Inflammatory macrophage treated with lipopolysaccharide for 4 hours (primary cell): ENCODE measurements at regions not wholly inside any gene's neighbourhood (a gene's known extent, or its start where the extent isn't known, plus 50 kb on each side); places are given as distances from the start of the nearest gene placed in this dataset.
"Not testable (repeated sequence)": the region's sequence is repeated elsewhere in the genome, so short reads cannot be mapped to it uniquely, and the experiment has no call there.

ENCODE experiments used
- DNase-seq: peaks from one replicate; pipeline ENCODE4 v3.0.0-alpha.2; 2020

DNA sequence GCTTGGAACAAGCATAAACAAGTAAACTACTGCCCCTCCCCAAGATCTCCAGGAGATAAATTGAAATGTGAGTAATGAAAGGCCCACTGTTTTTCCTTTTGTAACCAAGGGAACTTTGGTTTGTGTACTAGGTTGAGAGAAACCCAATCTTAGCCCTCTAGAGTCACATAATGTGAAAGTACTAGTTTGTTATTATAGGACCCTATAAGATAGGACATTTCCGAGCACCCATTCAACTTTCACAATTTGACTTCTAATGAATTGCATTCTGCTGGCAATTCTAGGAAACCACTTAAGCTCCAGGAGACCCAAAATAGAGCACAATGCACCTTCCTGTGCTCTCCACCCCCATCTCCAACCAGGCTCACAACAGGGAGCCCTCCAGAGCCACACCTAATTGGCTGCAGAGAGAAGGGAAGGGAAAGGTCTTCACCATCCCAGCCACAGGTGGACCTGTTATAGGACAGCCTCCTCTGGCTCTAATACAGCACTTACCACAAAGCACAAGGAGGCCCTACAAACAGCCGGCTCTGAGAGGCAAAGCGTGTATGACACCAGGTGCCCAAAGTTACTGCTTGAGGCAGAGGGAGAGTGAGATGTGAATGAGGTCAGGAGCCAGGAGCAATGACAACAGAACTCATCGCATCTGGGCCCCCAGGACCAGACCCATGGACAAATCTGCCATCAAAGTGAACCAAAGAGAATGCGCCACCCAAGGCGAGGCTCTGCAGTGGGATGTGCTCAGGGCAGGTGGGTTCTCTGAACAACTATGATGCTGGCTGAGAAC lies 163.3 kb upstream of the NTF3 start:
- no peak for DNase-seq

DNA sequence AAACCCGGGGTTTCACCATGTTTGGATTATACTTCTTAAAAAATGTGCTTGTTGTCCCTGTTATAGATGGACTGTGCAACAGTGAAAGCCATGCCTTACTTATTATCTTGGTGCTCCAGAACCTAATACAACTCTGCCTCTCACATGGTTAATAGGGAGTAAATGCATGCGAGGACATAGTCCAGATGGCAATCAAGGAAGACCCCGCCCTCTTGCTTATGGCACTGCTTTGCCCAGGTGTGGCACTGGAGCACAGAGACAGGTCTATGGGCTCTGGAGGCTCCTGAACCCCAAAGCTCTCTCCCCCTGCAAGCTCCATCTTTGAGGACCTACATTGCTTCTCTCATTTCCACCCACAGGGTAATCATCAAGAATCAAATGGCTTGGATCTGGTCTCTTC lies 162.1 kb upstream of the NTF3 start:
- no peak for DNase-seq

DNA sequence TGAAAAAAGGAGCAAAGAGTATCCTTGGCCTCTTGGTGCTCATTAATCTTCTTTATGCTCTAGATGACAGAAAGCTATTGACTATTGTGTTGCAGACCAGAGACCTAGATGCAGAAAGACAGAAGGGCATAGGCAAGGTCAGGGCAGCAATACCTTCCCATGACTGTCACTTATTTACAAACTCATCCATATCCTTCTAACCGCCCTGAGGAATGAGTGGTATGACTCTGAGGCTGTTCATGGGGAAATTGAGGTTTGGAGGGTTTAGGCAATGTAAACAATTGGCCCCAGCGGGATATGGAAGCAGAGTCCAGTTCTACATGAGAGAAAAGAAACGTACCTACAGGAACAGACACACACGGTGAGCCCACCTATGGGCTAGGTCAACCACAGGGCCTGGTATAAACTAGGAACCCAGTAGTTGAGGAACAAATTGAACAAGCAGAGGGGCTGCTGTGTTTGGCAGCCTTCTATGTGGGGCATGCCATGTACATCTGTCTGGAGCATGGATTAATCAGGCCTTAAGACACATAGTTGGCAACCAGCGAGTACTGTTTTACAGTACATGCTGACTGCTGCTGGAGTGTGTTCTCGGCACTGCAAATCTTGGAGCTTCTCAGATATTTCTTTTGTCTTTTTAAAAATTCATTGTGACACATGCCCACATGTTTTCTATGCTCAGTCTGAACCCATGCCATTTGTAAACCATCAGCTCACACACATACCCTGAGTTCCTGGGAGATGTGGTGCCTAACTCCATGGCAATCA lies 159.7 kb upstream of the NTF3 start:
- no peak for DNase-seq

DNA sequence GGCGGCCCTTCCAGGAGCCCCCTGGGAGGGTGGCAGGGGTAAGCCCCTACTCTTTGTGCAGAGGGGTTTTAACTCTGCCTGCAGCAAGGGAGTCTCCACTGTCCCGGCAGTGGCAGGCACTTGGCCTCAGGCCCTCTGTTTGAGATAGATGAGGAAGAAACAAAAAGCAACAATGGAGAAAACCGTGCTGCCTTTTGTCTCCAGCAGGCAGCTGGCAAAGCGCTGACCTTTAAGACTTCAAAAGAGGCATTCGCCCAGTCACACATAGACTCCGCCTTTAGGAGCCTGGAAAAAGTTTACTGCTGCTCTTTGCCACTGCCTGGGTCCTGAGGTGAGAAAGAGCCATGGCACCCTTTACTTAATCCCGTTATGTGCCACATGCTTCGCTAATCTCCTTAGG lies 158.2 kb upstream of the NTF3 start:
- DNase-seq: no peak

DNA sequence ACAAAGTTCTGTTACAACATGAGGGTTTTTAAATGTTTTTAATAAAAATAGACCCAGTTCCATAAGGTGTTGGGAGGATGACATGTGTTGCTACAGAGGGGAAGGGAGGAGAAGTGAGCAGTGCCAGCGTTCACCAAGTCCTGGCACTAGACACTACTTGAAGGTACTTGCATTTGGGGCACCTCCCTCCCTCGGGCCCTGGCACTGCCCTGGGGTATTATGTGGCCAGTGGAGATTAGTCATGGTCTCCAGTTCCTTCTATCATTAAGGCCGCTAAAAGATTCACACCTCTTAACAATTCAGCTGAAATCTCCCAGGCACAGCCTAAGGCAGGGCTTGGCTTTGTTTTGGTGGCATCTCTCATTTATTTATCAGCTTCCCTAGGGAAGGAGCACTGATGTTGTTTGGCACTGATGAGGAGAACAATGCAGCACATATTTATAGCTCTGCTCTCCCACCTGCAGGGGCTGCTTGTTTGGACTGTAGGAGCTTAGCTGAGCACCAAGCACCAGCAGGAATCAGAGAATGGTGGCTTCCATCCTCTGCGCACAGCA lies 155.5 kb upstream of the NTF3 start:
- no peak for DNase-seq

DNA sequence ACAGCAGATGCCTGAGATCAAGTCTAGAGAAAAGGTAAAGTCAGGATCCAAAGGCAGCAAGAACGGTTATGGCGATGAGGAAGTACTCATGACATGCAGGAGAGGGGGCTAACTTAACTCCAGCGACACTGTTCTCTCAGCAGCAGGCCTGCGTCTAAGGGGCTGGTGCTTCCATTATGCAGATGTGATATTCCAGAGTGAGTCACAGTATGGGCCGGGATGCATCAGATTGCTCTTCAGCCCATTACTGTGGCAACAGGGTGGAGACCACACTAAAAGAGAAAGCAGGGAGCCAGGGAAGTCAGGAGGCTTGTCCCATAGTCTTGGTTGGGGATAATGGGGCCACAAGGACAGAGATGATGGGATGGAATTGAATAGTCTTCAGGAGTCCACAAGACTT lies 151.8 kb upstream of the NTF3 start:
- no peak for DNase-seq

DNA sequence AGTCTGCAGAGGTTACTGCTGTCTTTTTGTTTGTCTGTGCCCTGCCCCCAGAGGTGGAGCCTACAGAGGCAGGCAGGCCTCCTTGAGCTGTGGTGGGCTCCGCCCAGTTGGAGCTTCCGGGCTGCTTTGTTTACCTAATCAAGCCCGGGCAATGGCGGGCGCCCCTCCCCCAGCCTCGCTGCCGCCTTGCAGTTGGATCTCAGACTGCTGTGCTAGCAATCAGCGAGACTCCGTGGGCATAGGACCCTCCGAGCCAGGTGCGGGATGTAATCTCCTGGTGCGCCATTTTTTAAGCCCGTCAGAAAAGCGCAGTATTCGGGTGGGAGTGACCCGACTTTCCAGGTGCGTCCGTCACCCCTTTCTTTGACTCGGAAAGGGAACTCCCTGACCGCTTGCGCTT lies 141.5 kb upstream of the NTF3 start:
- DNase-seq: not testable (repeated sequence)

DNA sequence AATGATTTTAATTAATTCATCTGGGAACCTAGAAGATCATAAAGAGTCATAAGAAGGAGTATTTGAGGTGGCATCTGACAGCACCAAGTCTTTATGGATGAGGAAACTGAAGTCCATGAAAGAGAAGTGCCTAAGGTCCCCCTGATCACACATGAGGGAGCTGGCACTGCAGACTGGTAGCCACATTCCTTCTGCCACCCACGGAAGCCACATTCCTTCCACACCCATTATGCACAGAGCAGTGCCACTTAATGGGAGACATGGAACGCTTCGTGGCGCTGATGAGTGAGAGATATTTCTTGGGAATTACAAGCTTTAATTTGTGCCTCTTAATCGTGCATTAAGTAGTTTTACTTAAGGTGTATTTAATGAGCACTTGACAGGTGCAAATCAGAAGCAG lies 139.3 kb upstream of the NTF3 start:
- DNase-seq: no peak

DNA sequence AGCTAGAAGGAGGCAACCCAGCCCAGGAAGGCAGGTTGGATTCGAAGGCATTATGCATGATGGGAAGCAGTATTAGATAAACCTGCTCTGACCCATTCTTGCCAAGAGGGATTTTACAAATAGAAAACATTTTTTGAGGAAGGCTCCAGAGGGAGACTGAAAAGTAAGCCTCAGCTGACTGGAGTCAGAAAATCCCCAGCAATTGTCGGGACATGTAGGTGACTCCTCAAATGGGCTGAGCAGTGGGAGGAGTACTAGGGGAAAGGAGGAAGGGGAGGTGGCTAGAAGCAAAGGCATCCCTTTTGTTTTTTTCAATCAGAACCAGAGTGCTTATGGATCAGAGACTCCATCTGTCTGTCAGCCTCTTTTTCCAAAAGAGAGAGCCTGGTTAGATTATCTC lies 138.1 kb upstream of the NTF3 start:
- DNase-seq: no peak

DNA sequence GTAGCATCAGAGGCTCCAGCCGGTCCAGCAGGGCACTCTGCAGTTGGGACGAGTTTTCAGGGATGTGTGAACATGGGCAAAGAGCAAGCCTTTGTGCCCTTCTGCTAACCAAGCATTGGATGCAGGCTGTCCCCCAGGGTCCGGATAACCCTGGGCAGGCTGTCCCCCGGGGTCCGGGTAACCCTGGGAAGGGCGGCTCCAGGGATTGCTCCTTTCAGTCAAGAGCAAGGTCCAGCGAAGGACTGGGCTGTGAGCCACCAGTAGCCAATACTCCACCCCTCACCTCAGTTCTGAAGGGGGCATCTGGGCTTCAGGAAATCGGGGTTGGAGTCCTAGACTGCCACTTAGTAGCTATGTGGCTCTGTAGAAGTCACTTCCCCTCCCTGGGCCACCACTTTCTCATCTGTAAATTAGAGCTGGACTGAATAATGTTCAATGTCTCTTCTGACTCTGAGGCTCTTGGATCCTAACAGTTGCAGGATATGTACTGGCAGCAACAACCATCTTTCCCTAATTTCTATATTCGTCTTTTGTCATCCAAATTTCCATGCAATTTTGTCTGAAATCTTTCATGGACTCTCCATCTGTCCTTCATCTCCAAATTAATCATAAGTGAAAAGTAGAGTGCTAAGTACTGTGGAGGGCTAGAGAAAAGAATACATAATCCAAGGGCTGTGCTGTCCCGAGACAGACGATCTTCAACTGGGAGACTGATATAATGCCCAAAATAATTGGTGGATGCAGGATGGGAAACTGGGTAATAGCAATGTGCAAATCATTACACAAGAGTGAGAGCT lies 137.4 kb upstream of the NTF3 start:
- no peak for DNase-seq

DNA sequence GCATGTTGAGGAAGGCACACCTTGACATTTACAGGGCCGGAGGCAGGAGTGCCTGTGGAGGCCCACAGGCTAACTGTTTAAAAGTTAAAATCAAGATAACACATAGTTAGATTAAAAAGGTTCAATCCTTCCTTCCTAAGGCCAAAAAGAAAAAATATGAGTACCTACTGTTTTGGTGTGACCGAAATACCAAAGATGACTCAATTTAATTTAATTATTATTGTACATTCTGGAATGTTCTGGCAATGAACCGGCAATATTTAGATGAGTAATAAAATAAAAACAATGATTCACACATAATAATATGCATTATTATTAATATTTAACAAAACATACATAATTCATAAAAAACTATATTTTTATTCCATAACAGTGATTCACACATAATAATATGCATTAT lies 136.8 kb upstream of the NTF3 start:
- no peak for DNase-seq

DNA sequence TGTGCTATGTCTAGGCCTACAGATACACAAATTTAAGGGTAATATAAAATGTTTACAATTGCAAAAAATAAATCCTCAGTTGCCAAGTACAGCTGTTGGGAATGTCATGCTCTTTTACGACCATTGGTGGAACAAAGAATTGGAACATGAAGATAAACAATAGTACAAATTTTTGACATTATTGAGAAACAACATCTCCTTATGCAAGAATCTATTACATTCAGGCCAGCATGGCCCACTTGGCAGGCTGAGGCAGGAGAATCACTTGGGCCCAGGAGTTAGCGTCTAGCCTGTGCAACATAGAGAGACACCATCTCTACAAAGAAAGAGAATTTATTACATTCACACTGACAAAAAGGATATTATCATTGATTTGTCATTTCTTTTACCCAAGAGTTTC lies 135.9 kb upstream of the NTF3 start:
- DNase-seq: no peak

DNA sequence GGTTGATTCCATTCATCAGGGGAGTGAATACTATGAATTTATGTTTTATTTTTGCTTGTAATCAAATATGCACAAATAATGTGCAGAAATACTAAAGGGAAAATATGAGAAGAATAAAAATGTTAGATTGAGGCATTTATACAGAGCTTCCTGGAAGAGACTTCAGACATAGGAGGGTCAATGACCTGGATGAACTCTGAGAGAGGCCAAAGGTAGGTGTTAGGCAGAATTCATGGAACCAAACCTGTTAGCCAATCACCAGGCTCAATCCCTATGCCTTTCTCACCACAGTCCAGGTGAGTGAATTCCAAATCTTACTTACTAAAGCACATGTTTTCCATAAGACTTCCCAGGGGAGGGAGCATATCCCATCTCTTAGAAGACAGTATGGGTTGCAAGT lies 130.4 kb upstream of the NTF3 start:
- no peak for DNase-seq

DNA sequence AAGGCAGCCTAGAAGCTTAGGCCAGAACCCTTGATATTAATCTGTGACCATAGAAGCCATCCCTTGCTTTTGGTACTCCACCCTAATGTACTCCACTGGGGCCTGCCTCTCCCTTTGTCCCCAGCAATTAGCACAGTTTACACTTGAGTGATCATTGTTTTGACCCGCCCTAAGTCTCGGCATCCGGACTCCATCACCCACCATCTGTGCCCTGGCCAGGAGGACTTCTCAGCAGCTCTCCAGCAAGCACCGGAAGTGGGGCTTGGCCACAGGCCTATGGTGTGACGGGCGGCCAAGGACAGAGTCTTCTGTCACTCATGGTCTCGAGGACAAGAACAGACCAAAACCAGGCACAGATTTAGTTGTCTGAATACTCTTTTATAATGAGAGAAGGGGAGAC lies 126.5 kb upstream of the NTF3 start:
- no peak for DNase-seq

DNA sequence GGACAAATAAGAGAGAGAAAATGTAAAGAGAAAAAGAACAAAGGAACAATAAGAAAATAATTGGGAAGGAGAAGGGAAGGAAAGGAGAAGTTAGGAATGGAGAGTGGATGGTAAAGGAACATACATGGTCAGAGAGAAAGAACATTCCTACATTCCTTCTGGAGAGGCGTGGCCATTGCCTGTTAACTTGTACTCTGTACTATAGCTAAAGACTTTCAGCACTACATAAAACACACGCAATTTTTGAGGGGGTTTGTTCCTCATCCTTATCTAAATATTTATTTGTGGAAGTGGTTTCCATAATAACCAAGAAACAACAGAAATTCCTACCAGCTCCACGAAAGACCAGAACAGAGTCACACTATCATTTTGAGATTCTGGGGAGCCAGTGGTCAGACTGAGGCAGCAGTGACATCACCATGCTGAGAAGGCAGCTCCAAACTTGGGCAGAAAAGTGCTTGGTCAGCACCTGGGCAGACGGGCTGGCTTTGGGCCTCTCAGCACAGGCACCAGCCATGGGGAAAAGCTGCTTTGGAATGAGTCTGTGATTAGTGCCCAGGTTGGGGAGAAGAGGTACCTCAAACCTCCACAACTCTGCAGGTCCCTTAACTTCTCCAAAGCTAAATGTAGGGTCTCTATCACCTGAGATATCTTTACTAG lies 125.9 kb upstream of the NTF3 start:
- DNase-seq: no peak

DNA sequence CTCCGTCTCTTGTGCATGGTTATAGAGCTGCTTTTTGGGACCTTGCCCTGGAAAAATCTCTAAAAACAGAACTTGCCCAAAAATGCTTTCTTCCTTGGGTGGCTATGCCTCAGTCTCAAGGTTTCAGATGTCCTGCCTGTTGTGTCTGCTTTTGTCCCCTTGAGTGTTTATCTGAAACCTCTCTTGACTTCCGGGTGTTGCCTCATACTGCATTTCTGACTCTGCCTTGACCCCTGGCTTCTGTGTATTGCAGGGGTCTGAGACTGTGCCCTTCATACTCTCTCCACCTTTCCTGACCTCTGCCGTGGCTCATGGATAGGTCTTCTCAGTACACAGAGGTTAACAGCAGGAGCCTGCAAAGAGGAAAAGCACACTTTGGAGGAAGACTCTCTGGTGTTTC lies 124.8 kb upstream of the NTF3 start:
- no peak for DNase-seq

DNA sequence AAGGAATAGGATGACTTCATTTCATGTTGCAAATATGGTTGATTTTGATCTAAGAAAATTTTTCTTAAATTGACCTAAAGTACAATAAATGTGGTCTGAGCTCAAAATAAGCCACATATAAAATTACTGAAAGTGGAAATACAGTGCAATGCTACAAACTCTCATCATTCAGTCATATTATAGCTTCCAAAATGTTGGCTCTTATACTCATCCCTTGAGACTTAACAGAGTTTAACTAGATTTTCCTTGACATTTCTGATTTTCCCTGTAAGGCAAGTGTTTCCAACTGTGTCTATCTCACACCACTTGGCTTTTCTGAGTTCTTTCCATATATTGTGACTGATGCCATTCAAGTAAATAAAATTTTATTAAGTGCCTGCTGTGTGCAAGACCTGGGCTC lies 123.7 kb upstream of the NTF3 start:
- no peak for DNase-seq

DNA sequence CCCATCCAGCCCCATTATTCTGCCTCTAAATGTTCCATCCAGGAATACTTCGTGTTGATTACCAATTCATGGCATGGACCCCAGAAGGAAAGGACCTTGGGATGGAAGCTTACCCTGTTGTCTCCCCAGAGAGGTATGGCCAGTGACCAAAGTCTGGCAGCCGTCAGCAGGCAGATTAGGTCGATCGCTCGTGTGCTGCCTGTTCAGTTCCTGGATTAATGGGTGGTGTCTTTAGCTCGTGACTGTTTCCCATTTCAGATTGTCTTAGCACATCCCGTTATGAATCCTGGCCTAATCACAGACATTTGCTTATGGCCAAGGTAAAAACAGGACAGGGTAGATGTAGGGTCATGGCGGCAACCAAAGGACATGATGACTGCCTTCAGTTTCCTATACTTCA lies 122.9 kb upstream of the NTF3 start:
- no peak for DNase-seq

DNA sequence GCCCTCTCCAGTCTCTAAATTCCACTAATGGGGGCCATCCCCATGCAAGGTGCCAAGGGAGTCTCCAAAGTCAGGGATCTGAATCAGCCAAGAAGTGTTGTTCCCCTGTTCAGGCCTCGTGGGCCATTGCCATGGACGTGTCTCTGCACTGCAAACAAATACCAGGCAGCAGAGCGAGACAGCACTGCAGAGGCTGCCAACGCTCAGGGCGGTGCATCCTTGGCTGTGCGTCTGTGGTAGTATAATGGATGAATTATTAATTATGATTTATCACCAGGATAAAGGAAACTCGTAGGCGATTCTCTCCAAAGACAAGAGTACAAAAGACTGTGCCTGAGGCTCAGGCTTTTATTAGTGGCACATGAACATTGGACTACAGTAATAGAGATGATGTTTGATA lies 122.3 kb upstream of the NTF3 start:
- no peak for DNase-seq

DNA sequence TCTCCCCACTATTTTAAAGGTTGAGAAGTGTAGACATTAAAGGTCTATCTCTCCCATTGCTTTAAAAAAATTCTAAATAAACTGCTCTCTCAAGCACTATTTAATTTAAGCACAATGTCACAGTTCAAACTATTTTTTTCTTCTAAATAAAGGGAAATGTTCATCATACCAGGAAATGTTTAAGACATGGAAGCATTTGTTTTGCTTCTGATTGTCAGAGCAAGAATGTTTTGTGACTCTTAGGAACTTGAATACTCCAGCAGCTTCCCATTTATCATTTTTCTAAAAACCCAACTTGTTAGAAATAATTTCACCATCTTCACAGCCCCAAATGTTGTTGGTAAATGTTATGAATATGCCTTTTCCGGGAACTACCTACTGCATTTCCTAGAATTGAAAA lies 121.8 kb upstream of the NTF3 start:
- no peak for DNase-seq

DNA sequence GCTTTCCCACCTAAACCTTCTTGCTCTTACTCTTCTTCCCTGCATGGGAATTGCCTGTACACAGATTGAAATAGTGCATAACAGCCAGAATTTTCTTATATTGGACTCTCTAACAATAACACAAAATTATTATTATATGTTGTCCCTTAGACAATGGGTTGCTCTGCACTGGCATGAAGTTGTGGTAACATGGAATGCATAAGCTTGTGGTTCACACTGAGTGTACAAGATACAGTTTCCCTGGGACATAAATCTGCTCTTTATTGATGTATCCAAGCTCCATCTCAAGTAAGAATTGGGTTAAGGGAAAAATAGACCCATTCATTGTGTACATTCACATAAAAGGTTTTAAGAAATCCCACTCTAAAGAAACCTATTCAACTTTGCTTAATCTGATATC lies 114.4 kb upstream of the NTF3 start:
- no peak for DNase-seq

DNA sequence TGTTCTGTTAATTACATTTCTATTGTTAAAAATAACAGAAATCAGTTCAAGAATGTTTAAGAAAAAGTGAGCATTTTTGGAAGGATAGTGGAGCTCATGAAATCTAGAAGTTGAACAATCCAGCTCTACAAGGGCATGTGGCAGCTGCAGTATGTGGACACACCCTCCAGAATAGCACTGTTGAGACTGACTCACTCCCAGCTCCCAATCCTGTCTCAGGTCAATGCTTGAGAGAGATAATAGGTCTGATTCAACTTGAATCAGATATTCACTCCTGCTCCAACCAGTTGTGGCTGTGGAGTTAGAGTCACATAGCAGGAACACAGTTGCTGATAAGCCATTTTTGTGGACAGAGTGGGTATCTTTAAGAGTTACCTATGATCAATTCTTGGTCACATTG lies 113.0 kb upstream of the NTF3 start:
- no peak for DNase-seq
